NCI-H2029 (cell line): ENCODE measurements at regions not wholly inside any gene's neighbourhood (a gene's known extent, or its start where the extent isn't known, plus 50 kb on each side); places are given as distances from the start of the nearest gene placed in this dataset.

Experiments
- DNase-seq: peaks from one replicate; lab custom pipeline; 2025; lab: John Stamatoyannopoulos, UW

GRCh38 chr6:21648475-21649050 lies 55.0 kb downstream of the SOX4 start:
- no peak for DNase-seq

- no peak for DNase-seq
These were observed 59.8 kb downstream of the SOX4 start for GRCh38 chr6:21653323-21653722.

- no peak for DNase-seq
These were observed 60.4 kb downstream of the SOX4 start for GRCh38 chr6:21653905-21654304.

GRCh38 chr6:21654361-21654760 lies 60.8 kb downstream of the SOX4 start:
- no peak for DNase-seq

GRCh38 chr6:21663966-21664313 lies 70.4 kb downstream of the SOX4 start:
- DNase-seq, result no peak

- peak; percentile 55 for DNase-seq
These were observed 71.0 kb downstream of the SOX4 start for GRCh38 chr6:21664314-21665109.

- DNase-seq, result no peak
These were observed 71.5 kb downstream of the SOX4 start for GRCh38 chr6:21665110-21665391.

- no peak for DNase-seq
These were observed 72.0 kb downstream of the SOX4 start for GRCh38 chr6:21665392-21666200.

- peak; percentile 12 for DNase-seq
These were observed 72.7 kb downstream of the SOX4 start for GRCh38 chr6:21666201-21666691.

GRCh38 chr6:21666853-21667681 lies 73.5 kb downstream of the SOX4 start:
- DNase-seq, result peak; percentile 24

- DNase-seq, result no peak
These were observed 75.2 kb downstream of the SOX4 start for GRCh38 chr6:21668795-21669194.

- no peak for DNase-seq
These were observed 83.2 kb downstream of the SOX4 start for GRCh38 chr6:21676769-21677168.

- DNase-seq, result no peak
These were observed 85.4 kb downstream of the SOX4 start for GRCh38 chr6:21678990-21679389.

- DNase-seq, result no peak
These were observed 86.3 kb downstream of the SOX4 start for GRCh38 chr6:21679761-21680265.

- DNase-seq, result no peak
These were observed 87.1 kb downstream of the SOX4 start for GRCh38 chr6:21680611-21681010.

- DNase-seq, result no peak
These were observed 96.9 kb downstream of the SOX4 start for GRCh38 chr6:21690489-21690888.

- DNase-seq, result no peak
These were observed 98.3 kb downstream of the SOX4 start for GRCh38 chr6:21691685-21692346.

GRCh38 chr6:21692721-21693120 lies 99.2 kb downstream of the SOX4 start:
- DNase-seq, result no peak

- no peak for DNase-seq
These were observed 100.6 kb downstream of the SOX4 start for GRCh38 chr6:21694168-21694567.

- DNase-seq, result no peak
These were observed 114.2 kb downstream of the SOX4 start for GRCh38 chr6:21707524-21708319.

GRCh38 chr6:21708320-21708580 lies 114.7 kb downstream of the SOX4 start:
- DNase-seq, result no peak
